Esophagus muscularis mucosa (tissue), 4 donors: ENCODE measurements at regions not wholly inside any gene's neighbourhood (a gene's known extent, or its start where the extent isn't known, plus 50 kb on each side); places are given as distances from the start of the nearest gene placed in this dataset.

Experiments
- DNase-seq: peaks from one replicate; pipeline ENCODE4 v3.0.0-alpha.2; 2017; ENCODE audit errors: extremely low spot score
- H3K27ac ChIP-seq, 4 donors: fragments of 200-600 bp; sonication (generic); replicated peaks in 1 of 4; 1 replicate in 3 of 4; 2 replicates in 1 of 4; pipeline ENCODE4 v1.5.1; 2016 to 2019; ENCODE audit warnings: mild to moderate bottlenecking in 1 of 4
- H3K27me3 ChIP-seq, 4 donors: fragments of 200-600 bp; sonication (generic); one replicate each; pipeline versions ENCODE4 v1.5.1 to v1.6.0; 2016 to 2019
- H3K36me3 ChIP-seq, 4 donors: fragments of 200-600 bp; sonication (generic); one replicate each; pipeline ENCODE4 v1.5.1; 2016 to 2019
- H3K4me1 ChIP-seq, 4 donors: fragments of 200-600 bp; sonication (generic); one replicate each; pipeline ENCODE4 v1.5.1; 2016 to 2019
- H3K4me3 ChIP-seq, 4 donors: fragments of 200-600 bp; sonication (generic); 1 replicate in 2 of 4; 2 replicates in 2 of 4; pipeline ENCODE4 v1.5.1; 2016 to 2019; ENCODE audit warnings: mild to moderate bottlenecking in 4 of 4, moderate library complexity in 1 of 4
- H3K9me3 ChIP-seq, 4 donors: fragments of 200-600 bp; sonication (generic); 1 replicate in 3 of 4; 2 replicates in 1 of 4; pipeline ENCODE4 v1.5.1; 2016 to 2019
- POLR2A ChIP-seq: fragments of 450-650 bp; IDR thresholded peaks from one replicate; pipeline ENCODE4 v1.6.1; 2017; ENCODE audit warnings: antibody characterized with exemption, moderate library complexity, mild to moderate bottlenecking, low read depth
- WGBS: methylation state at CpG from one replicate; pipeline ENCODE4 v1.1.5; 2018; 5-methylcytosine and 5-hydroxymethylcytosine counted together
- intact Hi-C: fragments of 100-400 bp; cut with DNase I; formaldehyde crosslinking; loops from one replicate; pipeline ENCODE4 v1.15.1; 2023
- small RNA-seq, 3 donors: library from RNA; depleted of rRNA; stranded (forward); fragments of <200 nt; gene quantifications; one replicate each; pipeline ENCODE3, GENCODE V24; 2016
- TF ChIP-seq, protein P1 (sequence below), 3 experiments: fragments of 200-600 bp in 2 of 3; fragments of 450-650 bp in 1 of 3; sonication (generic) in 2 of 3; IDR thresholded peaks; one replicate each; pipeline ENCODE4 v1.5.1; 2017 to 2019; ENCODE audit warnings: antibody characterized with exemption in 3 of 3, mild to moderate bottlenecking in 2 of 3, moderate library complexity in 1 of 3

- 81% methylated on average over 1 of the region's 1 CpG for WGBS
- Histone ChIP-seq H3K36me3 (no peaks in the 10 kb centered on the region), H3K4me1 (peaks cover 0 to 19% (median 12%) of the 10 kb centered on the region in 4 donors), H3K4me3 (no peak overlapping the region), H3K27me3 (no peaks in the 10 kb centered on the region), H3K9me3 (no peaks in the 10 kb centered on the region), H3K27ac (no peak overlapping the region)
- TF ChIP-seq, protein P1, sequence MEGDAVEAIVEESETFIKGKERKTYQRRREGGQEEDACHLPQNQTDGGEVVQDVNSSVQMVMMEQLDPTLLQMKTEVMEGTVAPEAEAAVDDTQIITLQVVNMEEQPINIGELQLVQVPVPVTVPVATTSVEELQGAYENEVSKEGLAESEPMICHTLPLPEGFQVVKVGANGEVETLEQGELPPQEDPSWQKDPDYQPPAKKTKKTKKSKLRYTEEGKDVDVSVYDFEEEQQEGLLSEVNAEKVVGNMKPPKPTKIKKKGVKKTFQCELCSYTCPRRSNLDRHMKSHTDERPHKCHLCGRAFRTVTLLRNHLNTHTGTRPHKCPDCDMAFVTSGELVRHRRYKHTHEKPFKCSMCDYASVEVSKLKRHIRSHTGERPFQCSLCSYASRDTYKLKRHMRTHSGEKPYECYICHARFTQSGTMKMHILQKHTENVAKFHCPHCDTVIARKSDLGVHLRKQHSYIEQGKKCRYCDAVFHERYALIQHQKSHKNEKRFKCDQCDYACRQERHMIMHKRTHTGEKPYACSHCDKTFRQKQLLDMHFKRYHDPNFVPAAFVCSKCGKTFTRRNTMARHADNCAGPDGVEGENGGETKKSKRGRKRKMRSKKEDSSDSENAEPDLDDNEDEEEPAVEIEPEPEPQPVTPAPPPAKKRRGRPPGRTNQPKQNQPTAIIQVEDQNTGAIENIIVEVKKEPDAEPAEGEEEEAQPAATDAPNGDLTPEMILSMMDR (IDR thresholded peaks at IDR 0.05): no peak
- TF ChIP-seq POLR2A: no peak
- intact Hi-C loops: no loop called here
- DNase-seq: no peak
Measured at GRCh38 chr12:9258676-9259075, 50.5 kb upstream of the PZP start.

Small RNA genes lying in the stretch of these regions (small RNA-seq; reads per million reads assigned to genes)
- gene RF00072: 0 reads per million in 3 donors
